SK-MEL-5 (cell line): ENCODE measurements at regions not wholly inside any gene's neighbourhood (a gene's known extent, or its start where the extent isn't known, plus 50 kb on each side); places are given as distances from the start of the nearest gene placed in this dataset.
"Not testable (repeated sequence)": the region's sequence is repeated elsewhere in the genome, so short reads cannot be mapped to it uniquely, and the experiment has no call there.

Experiments used
- DNase-seq: peaks from one replicate; pipeline ENCODE4 v3.0.0-alpha.2; 2016; ENCODE audit warnings: low read depth, low spot score
- in situ Hi-C: cut with HindIII; loops from 2 replicates; pipeline ENCODE4 v1.10.0; 2016; ENCODE audit warnings: low sequenced_read_pairs, high pct_unique_total_duplicates, low pct_unique_long_range_greater_than_20kb

DNA sequence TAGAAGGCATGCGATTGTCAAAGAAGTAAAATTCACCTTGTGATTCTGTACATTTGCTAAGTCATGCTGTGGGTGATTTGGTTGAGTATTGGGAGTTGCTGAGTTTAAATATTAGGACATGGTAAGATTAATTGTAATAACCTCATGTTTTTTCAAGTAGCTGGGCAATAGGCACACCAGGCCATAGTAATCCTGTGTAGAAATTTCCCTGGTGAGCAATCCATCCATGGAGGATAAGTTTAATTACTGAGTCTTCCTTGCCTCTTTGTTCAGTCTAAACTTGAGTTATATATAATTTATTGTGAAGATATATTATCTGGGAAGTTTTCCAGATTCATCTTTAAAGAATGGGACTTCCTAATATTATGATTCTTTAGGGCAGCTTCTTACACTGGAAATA lies 221.1 kb upstream of the NUDT12 start:
- in situ Hi-C loops: no loop called here
- DNase-seq: no peak

- in situ Hi-C loops: no loop called here
- DNase-seq: no peak
Measured at GRCh38 chr5:103780794-103781193, 218.2 kb upstream of the NUDT12 start.

GRCh38 chr5:103774721-103775120 lies 212.1 kb upstream of the NUDT12 start:
- in situ Hi-C loops: no loop called here
- no peak for DNase-seq

DNA sequence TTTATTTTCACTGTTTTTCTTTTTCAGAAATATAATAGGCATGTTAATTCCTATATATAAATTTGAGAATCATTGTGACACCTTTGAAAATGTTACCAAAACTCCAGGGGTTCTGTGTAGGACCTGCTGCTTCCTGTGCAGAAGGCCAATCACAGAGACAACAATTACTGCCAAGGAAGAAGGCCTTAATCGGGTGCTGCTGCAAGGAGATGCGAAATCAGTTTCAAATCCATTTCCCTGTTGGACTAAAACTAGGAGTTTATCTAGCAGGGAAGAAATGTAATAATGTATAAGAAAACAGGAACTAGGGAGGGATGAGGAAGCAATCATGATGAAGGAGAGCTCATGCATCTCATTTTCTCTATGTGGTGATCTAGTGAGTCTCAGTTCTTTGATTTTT lies 209.7 kb upstream of the NUDT12 start:
- in situ Hi-C loops: no loop called here
- DNase-seq: no peak

DNA sequence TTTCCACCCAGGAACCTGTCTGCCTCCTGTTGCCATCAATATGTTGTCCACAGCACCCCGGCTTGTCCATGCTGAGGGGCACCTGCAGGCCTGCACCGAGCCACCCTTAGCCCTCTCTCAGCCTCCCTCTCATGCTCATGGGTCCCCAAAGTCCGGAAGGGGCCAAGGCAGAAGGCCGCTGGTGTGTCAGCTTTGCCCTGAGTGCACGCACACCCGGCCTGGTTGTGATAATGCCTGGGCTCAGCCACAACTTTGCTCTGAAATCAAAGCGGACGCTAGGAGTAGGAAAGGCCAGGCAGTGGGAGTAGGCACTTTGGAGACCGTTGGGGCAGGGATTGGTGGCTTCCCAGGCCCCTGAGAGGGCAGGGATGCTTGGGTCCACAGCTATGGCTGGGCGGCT lies 201.8 kb upstream of the NUDT12 start:
- DNase-seq: no peak
- in situ Hi-C loops: no loop called here

DNA sequence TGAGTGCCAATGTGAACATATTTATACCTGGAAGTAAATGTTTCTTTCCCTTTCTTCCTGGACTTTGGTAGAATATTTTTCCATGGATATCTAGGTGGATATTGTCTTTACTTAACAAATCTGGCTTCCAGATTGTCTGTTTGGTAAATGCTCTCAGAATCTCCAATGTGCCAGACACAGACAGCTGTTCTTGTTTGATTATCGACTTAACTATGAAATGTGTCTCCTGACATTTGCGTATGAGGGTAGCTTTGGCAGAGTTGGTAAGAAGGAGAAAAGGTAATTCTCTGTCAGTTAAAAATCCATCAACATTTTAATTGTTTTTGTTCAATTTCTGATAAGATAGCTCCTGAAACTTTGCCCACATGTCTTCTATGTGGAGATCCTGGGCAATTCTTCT lies 196.4 kb upstream of the NUDT12 start:
- in situ Hi-C loops: no loop called here
- no peak for DNase-seq

DNA sequence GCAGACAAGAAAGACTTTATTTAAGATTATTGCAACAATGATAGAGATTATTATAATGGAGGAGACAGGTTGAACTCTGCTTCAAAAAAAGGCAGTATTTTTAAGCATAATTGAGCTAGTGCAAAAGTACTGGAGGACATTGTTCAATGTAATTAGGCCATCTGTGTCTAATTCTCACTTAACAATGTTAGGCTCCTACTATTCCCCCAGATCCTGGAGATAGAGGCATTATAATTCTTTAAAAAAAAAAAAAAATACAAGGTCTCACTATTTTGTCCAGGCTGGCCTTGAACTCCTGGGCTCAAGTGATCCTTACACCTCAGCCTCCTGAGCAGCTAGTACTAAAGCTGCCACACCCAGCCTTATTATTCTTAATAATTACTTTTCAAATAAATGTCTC lies 193.4 kb upstream of the NUDT12 start:
- no peak for DNase-seq
- in situ Hi-C loops: no loop called here

GRCh38 chr5:103745353-103746065 lies 182.9 kb upstream of the NUDT12 start:
- DNase-seq: peak; percentile 26
- in situ Hi-C loops: no loop called here

DNA sequence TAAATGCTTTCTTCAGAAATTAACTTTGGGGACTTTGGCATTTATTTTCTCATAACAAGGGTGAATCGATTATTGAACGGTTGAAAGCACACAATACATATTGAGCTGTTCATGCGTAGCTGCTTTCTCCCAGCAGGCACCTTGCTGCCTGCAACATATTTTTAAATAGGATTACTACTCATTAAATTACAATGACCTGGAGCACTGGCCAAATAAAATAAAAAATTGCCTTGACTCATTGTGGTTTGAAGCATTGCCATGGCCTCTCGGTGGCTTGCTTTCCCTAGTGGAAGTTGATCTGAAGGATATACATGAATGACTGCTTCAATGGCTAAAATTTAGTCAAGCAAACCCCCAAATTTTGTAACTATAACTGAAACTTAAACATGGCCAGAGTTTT lies 181.6 kb upstream of the NUDT12 start:
- no peak for DNase-seq
- in situ Hi-C loops: no loop called here

GRCh38 chr5:103743421-103743820 lies 180.8 kb upstream of the NUDT12 start:
- in situ Hi-C loops: no loop called here
- no peak for DNase-seq

DNA sequence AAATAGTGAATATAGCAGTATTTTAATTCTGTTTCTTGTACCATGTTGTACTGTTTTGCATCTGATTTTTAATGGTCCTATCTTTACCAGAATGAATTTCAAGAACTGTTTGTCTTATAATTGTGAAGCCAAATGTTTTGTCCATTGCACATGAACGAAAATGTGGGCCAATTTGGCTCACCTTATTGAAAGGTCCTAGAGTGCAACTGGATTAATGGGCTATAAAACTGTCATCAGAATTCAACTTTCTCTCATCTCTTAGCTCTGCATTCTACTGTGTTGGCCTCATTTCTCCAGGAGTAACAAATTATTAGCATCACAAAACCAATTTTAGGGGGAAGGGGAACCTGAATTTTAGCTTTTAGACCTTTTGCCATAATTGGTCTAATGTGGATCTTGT lies 179.4 kb upstream of the NUDT12 start:
- in situ Hi-C loops: no loop called here
- no peak for DNase-seq

- DNase-seq, in situ Hi-C loops: not testable (repeated sequence)
Measured at GRCh38 chr5:103736343-103736742, 173.8 kb upstream of the NUDT12 start.

DNA sequence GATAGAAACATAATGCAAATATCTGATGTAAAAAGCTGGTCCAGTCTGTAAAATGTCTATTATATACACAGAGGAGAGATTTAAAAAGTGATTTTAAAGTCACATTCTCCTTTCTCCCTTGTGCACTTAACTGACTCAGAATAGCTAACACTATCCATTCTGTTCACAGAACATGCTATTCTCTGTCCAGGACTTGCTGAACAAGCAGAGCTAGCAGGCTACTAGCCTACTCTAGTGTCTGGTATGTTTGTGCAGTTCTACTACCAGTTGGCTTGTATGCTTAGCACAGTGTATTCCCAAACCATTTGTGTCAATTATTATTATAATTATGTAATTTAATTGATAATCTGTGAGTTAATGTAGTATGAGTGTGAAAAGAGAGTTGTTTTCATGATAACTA lies 161.7 kb upstream of the NUDT12 start:
- in situ Hi-C loops: no loop called here

DNA sequence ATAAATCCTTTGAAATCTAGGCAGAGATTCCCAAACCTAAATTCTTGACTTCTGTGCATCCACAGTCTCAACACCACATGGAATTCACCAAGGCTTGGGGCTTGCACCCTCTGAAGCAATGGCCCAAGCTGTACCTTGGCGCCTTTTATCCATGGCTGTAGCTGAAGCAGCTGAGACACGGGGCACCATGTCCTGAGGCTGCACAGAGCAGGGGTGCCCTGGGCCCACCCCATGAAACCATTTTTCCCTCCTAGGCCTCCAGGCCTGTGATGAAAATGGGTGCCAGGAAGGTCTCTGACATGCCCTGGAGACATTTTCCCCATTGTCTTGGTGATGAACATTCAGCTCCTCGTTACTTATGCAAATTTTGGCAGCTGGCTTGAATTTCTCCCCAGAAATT lies 158.6 kb upstream of the NUDT12 start:
- no peak for DNase-seq
- in situ Hi-C loops: no loop called here

More for the DNA sequence above, 161.7 kb upstream of the NUDT12 start:
- no peak for DNase-seq

- DNase-seq: no peak
- in situ Hi-C loops: no loop called here
Measured at GRCh38 chr5:103718108-103718507, 155.5 kb upstream of the NUDT12 start.

DNA sequence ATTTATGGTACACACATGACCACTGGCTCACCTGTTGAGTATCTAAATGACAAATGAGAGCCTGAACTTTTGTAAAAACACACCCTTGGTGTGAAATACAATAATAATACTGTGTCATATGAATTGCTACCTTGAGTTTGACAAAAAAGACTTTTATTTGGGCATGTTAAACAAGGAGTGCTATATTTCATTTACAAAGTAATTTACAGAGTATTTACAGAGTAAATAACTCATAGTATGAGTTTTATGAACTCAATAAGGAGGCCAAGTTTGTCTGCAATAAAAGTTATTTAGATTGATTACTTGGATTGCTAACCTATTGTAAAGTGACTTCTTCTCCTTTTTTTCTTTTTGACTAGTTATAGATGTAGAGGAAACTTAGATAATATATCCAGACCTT lies 146.0 kb upstream of the NUDT12 start:
- no peak for DNase-seq
- in situ Hi-C loops: no loop called here

DNA sequence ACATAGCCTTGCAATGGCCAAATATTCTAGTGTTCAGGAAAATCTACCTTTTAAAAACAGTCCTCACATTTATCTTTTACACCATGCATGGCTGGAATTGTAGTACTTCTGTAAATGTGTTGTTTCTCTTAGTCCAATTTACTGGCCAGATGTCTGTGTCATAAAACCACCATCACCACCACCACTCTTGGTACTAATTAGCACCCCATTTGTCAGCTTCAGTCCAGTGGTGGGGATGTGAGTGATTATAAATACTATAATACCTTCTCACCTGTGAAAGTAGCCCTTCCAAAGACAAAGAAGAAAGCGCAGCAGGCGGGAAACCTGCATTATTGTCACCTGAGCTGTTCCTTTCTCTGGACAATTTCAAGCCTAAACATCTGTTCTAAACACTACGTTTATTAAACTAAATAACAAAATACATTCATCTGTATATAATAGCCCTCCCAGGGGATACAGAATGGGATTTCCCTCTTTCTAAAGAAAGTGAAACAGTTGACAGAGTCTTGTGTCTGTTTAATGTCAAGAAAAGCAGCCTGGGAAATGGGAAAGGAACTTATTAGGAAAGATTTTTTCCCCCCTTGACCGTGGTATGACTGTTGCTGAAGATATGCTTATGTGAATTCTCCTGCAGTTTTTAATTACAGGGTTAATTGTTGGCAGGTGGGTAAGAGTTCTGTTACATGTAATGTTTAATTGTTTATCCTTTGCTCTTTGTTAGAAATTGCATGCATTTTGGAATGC lies 144.5 kb upstream of the NUDT12 start:
- DNase-seq: no peak
- in situ Hi-C loops: no loop called here

GRCh38 chr5:103703617-103704016 lies 141.0 kb upstream of the NUDT12 start:
- in situ Hi-C loops: no loop called here

GRCh38 chr5:103693517-103693916 lies 130.9 kb upstream of the NUDT12 start:
- in situ Hi-C loops: no loop called here
- no peak for DNase-seq

More at GRCh38 chr5:103703617-103704016, 141.0 kb upstream of the NUDT12 start:
- no peak for DNase-seq
